ENCODE measurements at regions not wholly inside any gene's neighbourhood (a gene's known extent, or its start where the extent isn't known, plus 50 kb on each side); places are given as distances from the start of the nearest gene placed in this dataset.
"Not testable (repeated sequence)": the region's sequence is repeated elsewhere in the genome, so short reads cannot be mapped to it uniquely, and the experiment has no call there.

- DNase-seq (ENCODE audit: low spot score), result peak; percentile 36
- no TSS peak for BruUV-seq (replicated peaks)
- Histone ChIP-seq H3K36me3 (ENCODE audit: insufficient read depth, low read length, poor library complexity, severe bottlenecking) (no peaks in the 10 kb centered on the region), H3K4me1 (ENCODE audit: insufficient read depth, low read length, poor library complexity, severe bottlenecking) (peaks cover 3% of the 10 kb centered on the region), H3K4me3 (ENCODE audit: low read depth, low read length, poor library complexity, severe bottlenecking) (no peak overlapping the region), H3K27me3 (replicated peaks; ENCODE audit: insufficient read depth, low read depth, low read length, poor library complexity) (no peaks in the 10 kb centered on the region), H3K27ac (ENCODE audit: low read depth, low read length, poor library complexity, severe bottlenecking) (no peak overlapping the region), H3K9me3 (ENCODE audit: low read depth, low read length, poor library complexity, severe bottlenecking) (no peaks in the 10 kb centered on the region)
- ChIA-PET POLR2A (ENCODE audit: low non-redundant PET) (no interaction called here), CTCF (no interaction called here)
- no peak for TF ChIP-seq EZH2 (IDR thresholded peaks at IDR 0.05; ENCODE audit: borderline replicate concordance, low read depth, low read length, poor library complexity, severe bottlenecking)
- TF ChIP-seq CTCF (conservative IDR thresholded peaks at IDR 0.05; ENCODE audit: low read depth, low read length), result no peak
- intact Hi-C loops (cut with micrococcal nuclease; ENCODE audit: unreplicated experiment), result no loop called here
Observed at GRCh38 chr4:101621120-101621519, 169.4 kb upstream of the BANK1 start.

- Histone ChIP-seq H3K27ac (ENCODE audit: low read depth, low read length, poor library complexity, severe bottlenecking) (no peak overlapping the region), H3K4me3 (ENCODE audit: low read depth, low read length, poor library complexity, severe bottlenecking) (no peak overlapping the region), H3K4me1 (ENCODE audit: insufficient read depth, low read length, poor library complexity, severe bottlenecking) (no peaks in the 10 kb centered on the region), H3K27me3 (replicated peaks; ENCODE audit: insufficient read depth, low read depth, low read length, poor library complexity) (no peaks in the 10 kb centered on the region), H3K36me3 (ENCODE audit: insufficient read depth, low read length, poor library complexity, severe bottlenecking) (no peaks in the 10 kb centered on the region), H3K9me3 (ENCODE audit: low read depth, low read length, poor library complexity, severe bottlenecking) (no peaks in the 10 kb centered on the region)
- intact Hi-C loops (cut with micrococcal nuclease; ENCODE audit: unreplicated experiment), result no loop called here
- DNase-seq (ENCODE audit: low spot score), result no peak
- TF ChIP-seq EZH2 (IDR thresholded peaks at IDR 0.05; ENCODE audit: borderline replicate concordance, low read depth, low read length, poor library complexity, severe bottlenecking) (no peak), CTCF (conservative IDR thresholded peaks at IDR 0.05; ENCODE audit: low read depth, low read length) (no peak)
- BruUV-seq (replicated peaks), result no TSS peak
- ChIA-PET POLR2A (ENCODE audit: low non-redundant PET) (no interaction called here), CTCF (no interaction called here)
Observed at GRCh38 chr4:101615652-101616051, 174.9 kb upstream of the BANK1 start.

- H3K4me3 ChIP-seq (ENCODE audit: low read depth, low read length, poor library complexity, severe bottlenecking); H3K27me3 ChIP-seq (replicated peaks; ENCODE audit: insufficient read depth, low read depth, low read length, poor library complexity); CTCF ChIA-PET; BruUV-seq (replicated peaks); H3K27ac ChIP-seq (ENCODE audit: low read depth, low read length, poor library complexity, severe bottlenecking); intact Hi-C loops (cut with micrococcal nuclease; ENCODE audit: unreplicated experiment); DNase-seq (ENCODE audit: low spot score); H3K9me3 ChIP-seq (ENCODE audit: low read depth, low read length, poor library complexity, severe bottlenecking); H3K4me1 ChIP-seq (ENCODE audit: insufficient read depth, low read length, poor library complexity, severe bottlenecking); POLR2A ChIA-PET (ENCODE audit: low non-redundant PET); H3K36me3 ChIP-seq (ENCODE audit: insufficient read depth, low read length, poor library complexity, severe bottlenecking): not testable (repeated sequence)
Observed at GRCh38 chr4:101606989-101607388, 183.5 kb upstream of the BANK1 start.

GRCh38 chr4:101604976-101605375 is 185.6 kb upstream of the BANK1 start:
- DNase-seq (ENCODE audit: low spot score), result peak; percentile 31
- no peak overlapping the region for H3K4me3 ChIP-seq (ENCODE audit: low read depth, low read length, poor library complexity, severe bottlenecking)
- no peaks in the 10 kb centered on the region for H3K36me3 ChIP-seq (ENCODE audit: insufficient read depth, low read length, poor library complexity, severe bottlenecking)
- no peaks in the 10 kb centered on the region for H3K27me3 ChIP-seq (replicated peaks; ENCODE audit: insufficient read depth, low read depth, low read length, poor library complexity)
- ChIA-PET POLR2A (ENCODE audit: low non-redundant PET) (no interaction called here), CTCF (no interaction called here)
- TF ChIP-seq CTCF (conservative IDR thresholded peaks at IDR 0.05; ENCODE audit: low read depth, low read length) (no peak), EZH2 (IDR thresholded peaks at IDR 0.05; ENCODE audit: borderline replicate concordance, low read depth, low read length, poor library complexity, severe bottlenecking) (no peak)
- H3K9me3 ChIP-seq (ENCODE audit: low read depth, low read length, poor library complexity, severe bottlenecking), result no peaks in the 10 kb centered on the region
- no peaks in the 10 kb centered on the region for H3K4me1 ChIP-seq (ENCODE audit: insufficient read depth, low read length, poor library complexity, severe bottlenecking)
- intact Hi-C loops (cut with micrococcal nuclease; ENCODE audit: unreplicated experiment), result no loop called here
- no peak overlapping the region for H3K27ac ChIP-seq (ENCODE audit: low read depth, low read length, poor library complexity, severe bottlenecking)
- BruUV-seq (replicated peaks), result no TSS peak

Data from A673 (cell line).